ENCODE measurements at regions not wholly inside any gene's neighbourhood (a gene's known extent, or its start where the extent isn't known, plus 50 kb on each side); places are given as distances from the start of the nearest gene placed in this dataset.
"Not testable (repeated sequence)": the region's sequence is repeated elsewhere in the genome, so short reads cannot be mapped to it uniquely, and the experiment has no call there.

GRCh38 chr16:87123356-87124001, 193.7 kb downstream of the C16orf95 start:
- H3K4me2 ChIP-seq (ENCODE audit: insufficient read depth, low read length): no peak overlapping the region
- ATAC-seq (ENCODE audit: insufficient read depth, low read depth) (no peak), DNase-seq (no peak)
- TF ChIP-seq EZH2 (IDR thresholded peaks at IDR 0.05; ENCODE audit: borderline replicate concordance, low read depth, low read length, severe bottlenecking): no peak
- TF ChIP-seq CTCF (IDR thresholded peaks at IDR 0.05; ENCODE audit: borderline replicate concordance, extremely low read depth, low read length, poor library complexity, severe bottlenecking): no peak
- no peaks in the 10 kb centered on the region for H3K9me3 ChIP-seq (ENCODE audit: insufficient read depth, low read length, severe bottlenecking)
- no peak overlapping the region for H3K27ac ChIP-seq (ENCODE audit: low read length)
- H3K27me3 ChIP-seq (ENCODE audit: insufficient read depth, low read length, poor library complexity): peaks cover 8% of the 10 kb centered on the region
- H3K4me3 ChIP-seq (ENCODE audit: low read depth in 1 of 2, low read length in 2 of 2): no peak overlapping the region
- H3K36me3 ChIP-seq (ENCODE audit: insufficient read depth, low read length): no peaks in the 10 kb centered on the region
- H3K4me1 ChIP-seq (ENCODE audit: insufficient read depth, low read length): no peaks in the 10 kb centered on the region
- no peaks in the 10 kb centered on the region; the same call in none of the 2 replicates for H4K20me1 ChIP-seq (ENCODE audit: insufficient read depth, low read length)
- no peak overlapping the region for H2AFZ ChIP-seq (ENCODE audit: low read depth, low read length)
- H3K79me2 ChIP-seq (ENCODE audit: insufficient read depth, low read length): no peaks in the 10 kb centered on the region
- no peak overlapping the region for H3K9ac ChIP-seq (ENCODE audit: low read depth, low read length)

- DNase-seq; H3K9ac ChIP-seq (ENCODE audit: low read depth, low read length); H2AFZ ChIP-seq (ENCODE audit: low read depth, low read length); H3K36me3 ChIP-seq (ENCODE audit: insufficient read depth, low read length); H3K27ac ChIP-seq (ENCODE audit: low read length); H4K20me1 ChIP-seq (ENCODE audit: insufficient read depth, low read length); H3K79me2 ChIP-seq (ENCODE audit: insufficient read depth, low read length); ATAC-seq (ENCODE audit: insufficient read depth, low read depth); H3K9me3 ChIP-seq (ENCODE audit: insufficient read depth, low read length, severe bottlenecking); H3K4me2 ChIP-seq (ENCODE audit: insufficient read depth, low read length); H3K4me3 ChIP-seq (ENCODE audit: low read depth in 1 of 2, low read length in 2 of 2); H3K27me3 ChIP-seq (ENCODE audit: insufficient read depth, low read length, poor library complexity); H3K4me1 ChIP-seq (ENCODE audit: insufficient read depth, low read length): not testable (repeated sequence)
Observed at GRCh38 chr16:87124405-87124804, 192.8 kb downstream of the C16orf95 start.

DNA sequence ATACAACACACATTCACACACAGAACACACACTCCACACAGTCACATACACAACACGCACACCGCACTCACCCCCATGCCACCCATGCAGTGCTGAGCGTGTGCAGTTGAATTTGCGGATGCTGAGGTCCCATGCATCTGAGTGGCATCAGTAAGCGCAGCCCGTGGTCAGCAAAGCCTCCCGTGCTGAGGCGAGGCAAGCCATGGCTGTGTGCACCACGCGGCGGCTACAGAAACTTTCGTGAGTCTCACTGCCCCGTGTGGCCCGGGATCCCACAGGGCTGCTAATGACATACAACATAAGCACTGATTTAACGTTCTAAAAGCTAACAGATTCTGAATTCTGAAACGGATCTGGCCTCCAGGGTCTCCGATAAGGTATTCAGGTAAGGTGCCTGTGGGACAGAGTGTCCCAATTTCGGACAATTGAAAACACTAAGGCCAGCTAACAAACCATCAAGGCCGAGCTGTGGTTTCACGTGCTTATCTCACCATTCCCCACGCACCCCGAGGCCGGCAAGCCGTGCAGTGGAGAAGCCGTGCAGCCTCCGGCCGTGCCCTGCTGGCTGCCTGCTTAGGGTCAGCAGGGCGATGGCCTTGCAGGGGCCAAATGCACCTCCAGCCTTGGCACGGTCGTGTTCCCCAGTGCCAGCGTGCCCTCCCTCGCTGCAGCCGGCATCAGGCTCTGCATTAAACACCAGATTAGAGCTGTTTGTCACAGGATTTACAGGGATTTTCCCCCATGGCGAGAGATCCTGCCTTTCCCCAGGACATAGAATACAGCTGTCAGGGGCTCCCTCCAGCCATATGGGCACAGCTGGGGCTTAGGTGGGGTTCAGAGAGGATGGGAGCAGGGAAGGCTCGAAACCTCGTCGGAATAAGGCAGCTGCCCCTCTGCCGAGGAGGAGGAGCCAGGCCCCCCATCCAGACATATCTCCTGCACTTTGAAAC, 191.7 kb downstream of the C16orf95 start:
- H3K36me3 ChIP-seq (ENCODE audit: insufficient read depth, low read length): no peaks in the 10 kb centered on the region
- H3K27ac ChIP-seq (ENCODE audit: low read length): no peak overlapping the region
- H3K9me3 ChIP-seq (ENCODE audit: insufficient read depth, low read length, severe bottlenecking): no peaks in the 10 kb centered on the region
- no peaks in the 10 kb centered on the region; the same call in 1 of the 2 replicates for H4K20me1 ChIP-seq (ENCODE audit: insufficient read depth, low read length)
- no peak for DNase-seq
- no peaks in the 10 kb centered on the region for H3K27me3 ChIP-seq (ENCODE audit: insufficient read depth, low read length, poor library complexity)
- H3K79me2 ChIP-seq (ENCODE audit: insufficient read depth, low read length): no peaks in the 10 kb centered on the region
- H3K9ac ChIP-seq (ENCODE audit: low read depth, low read length): no peak overlapping the region
- no peak overlapping the region for H2AFZ ChIP-seq (ENCODE audit: low read depth, low read length)
- H3K4me1 ChIP-seq (ENCODE audit: insufficient read depth, low read length): no peaks in the 10 kb centered on the region
- H3K4me2 ChIP-seq (ENCODE audit: insufficient read depth, low read length): no peak overlapping the region
- no peak for ATAC-seq (ENCODE audit: insufficient read depth, low read depth)
- no peak overlapping the region for H3K4me3 ChIP-seq (ENCODE audit: low read depth in 1 of 2, low read length in 2 of 2)
- TF ChIP-seq CTCF (IDR thresholded peaks at IDR 0.05; ENCODE audit: borderline replicate concordance, extremely low read depth, low read length, poor library complexity, severe bottlenecking) (no peak), EZH2 (IDR thresholded peaks at IDR 0.05; ENCODE audit: borderline replicate concordance, low read depth, low read length, severe bottlenecking) (no peak)

DNA sequence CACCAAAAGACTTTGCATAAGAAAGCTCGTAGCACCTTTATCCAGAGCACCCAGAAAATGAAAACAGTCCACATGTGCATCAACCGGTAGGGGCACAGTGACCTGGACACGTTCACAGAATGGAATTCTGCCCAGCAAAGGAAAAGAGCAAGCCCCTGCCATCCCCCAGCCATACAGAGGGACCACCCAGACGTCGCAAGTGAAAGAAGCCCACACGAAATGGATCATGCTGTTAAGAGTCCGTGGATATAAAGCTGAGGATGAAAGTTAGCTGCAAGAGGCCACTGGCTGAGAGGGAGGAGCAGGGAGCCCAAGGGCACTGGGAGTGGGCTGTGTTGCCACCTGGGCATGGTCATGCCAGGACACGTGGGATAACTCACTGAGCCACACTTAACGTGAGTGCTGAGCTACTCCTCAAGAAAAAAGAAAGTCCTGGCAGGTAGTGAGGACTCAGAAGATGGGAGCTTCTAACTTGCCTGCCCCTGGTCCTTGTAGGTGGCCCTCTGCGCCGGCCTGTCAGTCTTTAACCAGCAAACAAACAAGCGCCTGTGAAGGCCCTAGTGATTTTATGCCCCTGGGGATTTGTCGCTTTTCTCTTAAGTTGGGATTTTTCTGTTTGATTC, 190.7 kb downstream of the C16orf95 start:
- no peak overlapping the region for H3K4me2 ChIP-seq (ENCODE audit: insufficient read depth, low read length)
- ATAC-seq (ENCODE audit: insufficient read depth, low read depth): no peak
- H4K20me1 ChIP-seq (ENCODE audit: insufficient read depth, low read length): no peaks in the 10 kb centered on the region; the same call in 1 of the 2 replicates
- H3K36me3 ChIP-seq (ENCODE audit: insufficient read depth, low read length): no peaks in the 10 kb centered on the region
- H3K9ac ChIP-seq (ENCODE audit: low read depth, low read length): no peak overlapping the region
- H2AFZ ChIP-seq (ENCODE audit: low read depth, low read length): no peak overlapping the region
- H3K27me3 ChIP-seq (ENCODE audit: insufficient read depth, low read length, poor library complexity): no peaks in the 10 kb centered on the region
- TF ChIP-seq CTCF (IDR thresholded peaks at IDR 0.05; ENCODE audit: borderline replicate concordance, extremely low read depth, low read length, poor library complexity, severe bottlenecking) (no peak), EZH2 (IDR thresholded peaks at IDR 0.05; ENCODE audit: borderline replicate concordance, low read depth, low read length, severe bottlenecking) (no peak)
- DNase-seq: no peak
- no peaks in the 10 kb centered on the region for H3K4me1 ChIP-seq (ENCODE audit: insufficient read depth, low read length)
- no peak overlapping the region for H3K4me3 ChIP-seq (ENCODE audit: low read depth in 1 of 2, low read length in 2 of 2)
- no peaks in the 10 kb centered on the region for H3K9me3 ChIP-seq (ENCODE audit: insufficient read depth, low read length, severe bottlenecking)
- H3K79me2 ChIP-seq (ENCODE audit: insufficient read depth, low read length): no peaks in the 10 kb centered on the region
- H3K27ac ChIP-seq (ENCODE audit: low read length): no peak overlapping the region
